BE2C (cell line): ENCODE measurements at regions not wholly inside any gene's neighbourhood (a gene's known extent, or its start where the extent isn't known, plus 50 kb on each side); places are given as distances from the start of the nearest gene placed in this dataset.

Experiments
- DNase-seq: peaks from one replicate; pipeline ENCODE4 v3.0.0-alpha.2; 2020
- H3K27me3 ChIP-seq: fragments of 250-450 bp; sonication (Bioruptor Pico); 2 replicates; pipeline ENCODE4 v1.5.1; 2020; ENCODE audit warnings: mild to moderate bottlenecking
- H3K36me3 ChIP-seq: fragments of 250-450 bp; sonication (Bioruptor Pico); 2 replicates; pipeline ENCODE4 v1.5.1; 2020; ENCODE audit warnings: mild to moderate bottlenecking
- H3K4me1 ChIP-seq: fragments of 250-450 bp; sonication (Bioruptor Pico); 2 replicates; pipeline ENCODE4 v1.5.1; 2020
- H3K4me3 ChIP-seq: 2 replicates; pipeline ENCODE4 v1.5.1; 2011; ENCODE audit warnings: low read depth, low read length
- H3K9me3 ChIP-seq: fragments of 250-450 bp; sonication (Bioruptor Pico); 2 replicates; pipeline ENCODE4 v1.5.1; 2020
- TF ChIP-seq, protein P1 (sequence below): IDR thresholded peaks from 2 replicates; pipeline ENCODE4 v1.5.1; 2012; ENCODE audit warnings: mild to moderate bottlenecking, low read depth, low read length

DNA sequence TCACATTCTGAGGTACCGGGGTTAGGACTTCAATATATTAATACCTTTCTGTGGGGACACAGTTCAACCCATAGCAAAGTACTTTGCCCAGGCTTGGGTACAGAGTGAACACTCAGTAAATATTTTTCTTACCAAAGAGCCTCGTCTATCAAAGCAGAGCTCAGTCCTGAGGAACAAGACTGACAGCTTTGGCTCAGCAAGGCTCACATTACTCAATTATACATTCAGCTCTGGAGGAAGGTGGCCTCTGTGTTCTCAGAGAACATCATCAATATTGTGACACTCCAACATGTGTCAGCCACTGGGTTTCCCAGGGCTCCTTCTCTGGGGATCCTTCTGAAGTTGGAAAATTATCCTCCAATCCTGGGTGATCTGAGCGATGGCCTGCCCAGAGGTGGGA, 186.4 kb downstream of the NMUR2 start:
- Histone ChIP-seq H3K27me3 (no peaks in the 10 kb centered on the region), H3K4me1 (no peaks in the 10 kb centered on the region), H3K4me3 (no peak overlapping the region), H3K9me3 (no peaks in the 10 kb centered on the region), H3K36me3 (no peaks in the 10 kb centered on the region)
- no peak for DNase-seq
- TF ChIP-seq, protein P1, sequence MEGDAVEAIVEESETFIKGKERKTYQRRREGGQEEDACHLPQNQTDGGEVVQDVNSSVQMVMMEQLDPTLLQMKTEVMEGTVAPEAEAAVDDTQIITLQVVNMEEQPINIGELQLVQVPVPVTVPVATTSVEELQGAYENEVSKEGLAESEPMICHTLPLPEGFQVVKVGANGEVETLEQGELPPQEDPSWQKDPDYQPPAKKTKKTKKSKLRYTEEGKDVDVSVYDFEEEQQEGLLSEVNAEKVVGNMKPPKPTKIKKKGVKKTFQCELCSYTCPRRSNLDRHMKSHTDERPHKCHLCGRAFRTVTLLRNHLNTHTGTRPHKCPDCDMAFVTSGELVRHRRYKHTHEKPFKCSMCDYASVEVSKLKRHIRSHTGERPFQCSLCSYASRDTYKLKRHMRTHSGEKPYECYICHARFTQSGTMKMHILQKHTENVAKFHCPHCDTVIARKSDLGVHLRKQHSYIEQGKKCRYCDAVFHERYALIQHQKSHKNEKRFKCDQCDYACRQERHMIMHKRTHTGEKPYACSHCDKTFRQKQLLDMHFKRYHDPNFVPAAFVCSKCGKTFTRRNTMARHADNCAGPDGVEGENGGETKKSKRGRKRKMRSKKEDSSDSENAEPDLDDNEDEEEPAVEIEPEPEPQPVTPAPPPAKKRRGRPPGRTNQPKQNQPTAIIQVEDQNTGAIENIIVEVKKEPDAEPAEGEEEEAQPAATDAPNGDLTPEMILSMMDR: no peak

DNA sequence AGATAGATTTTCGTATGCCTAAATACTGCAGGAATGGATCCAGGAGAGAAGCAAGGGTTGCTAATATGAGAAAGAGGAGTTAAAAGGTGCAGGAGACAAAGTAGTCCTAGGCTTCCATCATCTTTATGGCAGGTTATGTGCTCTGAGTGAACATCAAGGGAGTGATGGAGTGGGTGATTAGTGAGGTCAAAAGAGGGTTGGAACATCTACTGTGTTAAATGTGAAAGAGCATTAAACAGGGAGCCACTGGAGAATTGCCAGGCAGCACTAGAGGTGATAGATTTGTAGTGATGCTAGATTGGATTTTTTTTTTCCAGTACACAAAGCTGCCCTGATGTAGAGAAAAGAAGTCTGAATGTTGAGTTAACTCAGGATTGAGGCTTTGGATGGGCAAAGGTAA, 199.3 kb downstream of the NMUR2 start:
- H3K4me1 ChIP-seq: no peaks in the 10 kb centered on the region
- H3K9me3 ChIP-seq: no peaks in the 10 kb centered on the region
- DNase-seq: no peak
- H3K4me3 ChIP-seq: no peak overlapping the region
- H3K27me3 ChIP-seq: no peaks in the 10 kb centered on the region
- TF ChIP-seq, protein P1: no peak
- H3K36me3 ChIP-seq: no peaks in the 10 kb centered on the region

DNA sequence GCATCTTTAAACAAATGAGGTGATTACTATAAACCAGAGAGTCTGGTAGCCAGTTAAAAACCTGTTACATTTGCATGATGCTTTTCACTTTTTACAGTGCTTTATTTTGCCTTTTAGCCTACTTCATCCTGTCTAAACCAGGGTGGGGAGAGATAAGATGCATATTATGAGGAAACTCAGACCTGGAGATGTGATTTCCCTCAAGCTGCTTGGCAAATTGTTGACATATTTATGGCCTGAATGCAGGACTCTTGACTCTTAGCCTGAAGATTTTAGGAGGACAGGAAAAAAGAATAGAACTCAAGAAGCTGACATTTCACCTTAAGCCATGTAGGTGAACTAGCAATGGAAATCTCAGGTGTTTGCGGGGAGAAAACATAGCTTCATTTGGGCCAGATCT, 202.8 kb downstream of the NMUR2 start:
- Histone ChIP-seq H3K4me1 (no peaks in the 10 kb centered on the region), H3K4me3 (no peak overlapping the region), H3K27me3 (no peaks in the 10 kb centered on the region), H3K9me3 (no peaks in the 10 kb centered on the region), H3K36me3 (no peaks in the 10 kb centered on the region)
- TF ChIP-seq, protein P1: no peak
- DNase-seq: no peak

DNA sequence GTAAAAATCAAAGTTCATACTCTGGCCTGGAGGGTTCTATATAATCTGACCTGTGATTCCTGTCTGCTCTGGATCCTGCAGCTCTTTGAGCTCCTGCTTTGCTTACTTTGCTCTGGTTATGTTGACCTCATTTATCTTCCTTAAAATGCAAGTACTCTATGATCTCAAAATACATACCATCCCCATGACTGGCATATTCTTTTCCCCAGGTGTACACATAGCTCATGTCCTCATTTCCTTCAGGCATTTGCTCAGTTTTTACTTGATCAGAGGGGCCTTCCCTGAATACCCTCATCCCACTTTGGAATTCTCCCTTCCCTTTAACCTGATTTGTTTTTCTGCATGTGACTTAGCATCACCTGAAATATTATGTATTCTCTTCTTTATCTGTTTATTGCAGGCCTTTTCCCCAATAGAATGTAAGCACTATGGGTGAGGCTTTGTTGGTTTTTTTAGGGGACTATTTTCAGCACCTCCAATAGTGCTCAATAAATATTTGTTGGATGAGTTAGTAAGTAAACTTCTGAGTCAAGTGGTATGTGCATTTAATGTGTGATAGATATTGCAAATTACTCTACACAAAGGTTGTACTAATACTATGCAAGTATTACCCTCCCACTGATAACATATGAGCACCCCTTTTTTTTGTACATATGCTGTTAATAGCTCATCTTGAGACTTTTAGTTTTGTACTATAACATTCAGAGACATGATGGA, 211.5 kb downstream of the NMUR2 start:
- Histone ChIP-seq H3K9me3 (no peaks in the 10 kb centered on the region), H3K4me3 (no peak overlapping the region), H3K36me3 (no peaks in the 10 kb centered on the region), H3K4me1 (no peaks in the 10 kb centered on the region), H3K27me3 (no peaks in the 10 kb centered on the region)
- no peak for DNase-seq
- TF ChIP-seq, protein P1: no peak

DNA sequence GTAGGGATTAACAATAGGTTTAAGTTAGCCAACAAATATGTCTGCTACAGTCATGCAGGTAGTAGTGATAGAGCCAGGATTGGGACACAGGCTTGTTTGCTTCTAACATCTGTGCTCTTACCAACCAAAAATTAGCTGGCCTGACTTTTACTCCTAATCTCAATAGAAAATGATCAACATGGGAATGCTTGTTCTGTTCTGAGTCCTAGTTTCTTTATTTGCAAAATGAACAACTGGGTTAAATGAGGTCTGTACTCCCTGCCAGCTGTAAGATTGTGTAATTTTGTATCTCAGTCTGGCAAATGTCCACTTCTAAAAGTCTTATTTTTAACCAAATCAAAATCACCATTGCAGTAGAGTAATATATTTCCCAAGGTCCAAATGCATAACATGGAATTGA, 216.8 kb downstream of the NMUR2 start:
- Histone ChIP-seq H3K27me3 (no peaks in the 10 kb centered on the region), H3K4me1 (no peaks in the 10 kb centered on the region), H3K4me3 (no peak overlapping the region), H3K36me3 (no peaks in the 10 kb centered on the region), H3K9me3 (no peaks in the 10 kb centered on the region)
- no peak for DNase-seq
- TF ChIP-seq, protein P1: no peak

DNA sequence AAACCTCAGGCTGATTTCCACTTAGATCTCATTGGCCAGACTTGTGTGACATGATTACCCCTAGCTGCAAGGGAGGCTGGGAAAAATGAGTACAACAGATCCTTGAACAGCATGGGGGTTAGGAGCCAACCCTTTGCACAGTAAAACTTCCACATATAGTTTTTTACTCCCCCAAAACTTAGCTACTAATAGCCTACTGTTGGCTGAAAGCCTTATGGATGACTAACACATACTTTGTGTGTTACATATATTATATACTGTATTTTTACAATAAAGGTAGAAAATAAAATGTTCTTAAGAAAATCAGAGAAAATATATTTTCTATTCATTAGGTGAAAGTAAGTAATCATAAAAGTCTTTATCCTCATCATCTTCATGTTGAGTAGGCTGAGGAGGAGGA, 217.4 kb downstream of the NMUR2 start:
- H3K4me3 ChIP-seq: no peak overlapping the region
- no peaks in the 10 kb centered on the region for H3K4me1 ChIP-seq
- no peaks in the 10 kb centered on the region for H3K36me3 ChIP-seq
- TF ChIP-seq, protein P1: no peak
- no peaks in the 10 kb centered on the region for H3K27me3 ChIP-seq
- H3K9me3 ChIP-seq: no peaks in the 10 kb centered on the region
- DNase-seq: no peak
